C1 segment of cervical spinal cord (tissue), 14 donors: ENCODE measurements at regions not wholly inside any gene's neighbourhood (a gene's known extent, or its start where the extent isn't known, plus 50 kb on each side); places are given as distances from the start of the nearest gene placed in this dataset.

Experiments used
- DNase-seq, 14 donors: peaks; one replicate each; lab custom pipeline; 2025; lab: John Stamatoyannopoulos, UW

DNA sequence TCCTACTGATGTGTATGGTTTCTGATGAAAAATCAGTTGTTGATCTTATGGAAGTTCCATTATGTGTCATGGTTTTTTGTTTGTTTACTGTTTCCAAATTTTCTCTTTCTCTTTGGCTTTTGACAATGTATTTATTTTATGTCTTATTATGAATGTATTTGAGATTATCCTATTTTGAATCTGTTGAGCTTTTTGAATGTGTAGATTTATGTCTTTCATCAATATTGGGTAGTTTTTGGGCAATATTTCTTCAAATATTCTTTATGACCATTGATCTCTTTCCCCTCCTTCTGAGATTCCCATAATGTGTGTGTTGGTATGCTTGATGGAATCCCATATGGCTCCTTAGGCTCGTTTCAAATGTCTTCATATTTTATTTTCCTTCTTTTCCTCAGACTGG is 80.5 kb upstream of the FAM47C start:
- no peak for DNase-seq

GRCh38 chrX:36930491-36930890 is 77.7 kb upstream of the FAM47C start:
- DNase-seq = no peak

- no peak for DNase-seq
Measured at GRCh38 chrX:36947214-36947613, 61.0 kb upstream of the FAM47C start.

GRCh38 chrX:36950495-36951253 is 57.5 kb upstream of the FAM47C start:
- DNase-seq = no peak

DNA sequence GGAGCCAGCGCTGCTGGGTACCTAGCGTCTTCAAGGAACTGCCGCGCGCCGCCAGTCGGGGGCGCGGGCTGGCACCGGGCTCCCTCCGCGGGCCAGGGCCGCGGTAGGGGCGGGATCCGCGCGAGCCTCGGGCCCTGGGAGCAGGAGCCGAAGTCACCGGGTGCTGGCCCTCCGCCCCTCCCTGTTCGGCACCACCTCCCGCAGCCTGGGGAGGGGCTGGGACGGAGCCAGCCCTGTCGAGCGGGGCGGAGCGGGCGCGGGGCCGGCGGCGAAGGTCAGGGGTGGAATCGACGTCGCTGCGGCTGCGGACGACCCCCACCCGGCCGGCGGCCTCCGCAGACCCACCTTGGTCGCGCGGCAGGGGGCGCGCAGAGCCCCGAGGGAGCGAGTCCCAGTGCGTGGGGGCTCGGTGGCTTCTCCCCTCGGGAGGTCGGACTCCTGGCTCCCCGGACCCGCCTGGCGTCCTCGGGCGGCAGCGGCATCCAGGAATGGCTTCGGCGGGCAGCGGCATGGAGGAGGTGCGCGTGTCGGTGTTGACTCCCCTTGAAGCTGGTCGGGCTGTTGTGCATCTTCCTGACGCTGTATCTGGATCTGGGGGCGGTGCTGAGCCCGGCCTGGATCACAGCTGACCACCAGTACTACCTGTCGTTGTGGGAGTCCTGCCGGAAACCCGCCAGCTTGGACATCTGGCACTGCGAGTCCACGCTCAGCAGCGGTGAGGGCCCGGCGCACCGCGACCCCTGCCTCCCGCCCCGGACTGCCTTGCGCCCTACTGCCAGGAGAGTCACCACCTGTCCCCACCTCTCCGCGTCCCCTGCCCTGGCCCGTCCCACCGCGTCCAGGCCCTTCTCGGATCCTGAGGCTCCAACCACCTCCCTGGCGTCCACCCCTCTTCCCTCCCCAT is 50.5 kb upstream of the FAM47C start:
- no peak for DNase-seq
